ENCODE measurements at regions not wholly inside any gene's neighbourhood (a gene's known extent, or its start where the extent isn't known, plus 50 kb on each side); places are given as distances from the start of the nearest gene placed in this dataset.
"Not testable (repeated sequence)": the region's sequence is repeated elsewhere in the genome, so short reads cannot be mapped to it uniquely, and the experiment has no call there.

- no peak for DNase-seq (ENCODE audit: low spot score)
Observed at GRCh38 chr20:11682285-11682684, 235.4 kb upstream of the BTBD3 start.

GRCh38 chr20:11686195-11686594 lies 231.5 kb upstream of the BTBD3 start:
- DNase-seq (ENCODE audit: low spot score): no peak

GRCh38 chr20:11686820-11687543 lies 230.7 kb upstream of the BTBD3 start:
- no peak for DNase-seq (ENCODE audit: low spot score)

DNA sequence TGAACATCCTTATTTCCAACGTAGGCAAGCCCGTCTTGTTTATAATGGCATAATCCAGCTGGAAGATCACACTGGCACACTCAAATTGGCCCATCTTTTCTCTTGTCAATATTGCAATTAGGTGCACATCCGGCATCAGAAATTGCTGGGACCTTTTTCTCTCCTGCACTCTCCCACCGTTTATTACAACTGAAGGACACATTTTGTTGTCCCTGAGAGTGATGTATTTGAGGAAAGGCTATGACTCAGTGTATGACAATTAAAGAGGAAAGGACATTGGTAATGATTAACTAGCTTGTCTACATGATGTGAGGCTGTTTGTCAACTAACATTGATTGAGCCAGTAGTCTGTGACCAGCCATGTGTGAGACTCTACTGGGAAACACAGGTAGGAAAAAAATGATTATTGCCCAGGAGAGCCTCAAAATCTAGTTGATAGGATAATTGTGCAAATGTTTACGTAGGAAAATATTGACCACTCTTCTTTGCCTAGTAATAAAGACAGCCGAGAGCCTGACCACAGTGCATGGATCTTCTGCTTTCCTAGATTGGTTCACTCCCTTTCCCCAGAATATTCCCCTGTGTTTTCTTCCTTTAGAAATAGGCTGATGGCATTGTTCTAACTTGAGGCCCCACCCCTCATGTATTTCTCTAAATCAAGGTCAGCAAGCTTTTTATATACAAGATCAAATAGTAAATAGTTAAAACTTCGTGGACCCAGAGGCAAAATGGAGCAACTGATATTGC lies 230.0 kb upstream of the BTBD3 start:
- no peak for DNase-seq (ENCODE audit: low spot score)

DNA sequence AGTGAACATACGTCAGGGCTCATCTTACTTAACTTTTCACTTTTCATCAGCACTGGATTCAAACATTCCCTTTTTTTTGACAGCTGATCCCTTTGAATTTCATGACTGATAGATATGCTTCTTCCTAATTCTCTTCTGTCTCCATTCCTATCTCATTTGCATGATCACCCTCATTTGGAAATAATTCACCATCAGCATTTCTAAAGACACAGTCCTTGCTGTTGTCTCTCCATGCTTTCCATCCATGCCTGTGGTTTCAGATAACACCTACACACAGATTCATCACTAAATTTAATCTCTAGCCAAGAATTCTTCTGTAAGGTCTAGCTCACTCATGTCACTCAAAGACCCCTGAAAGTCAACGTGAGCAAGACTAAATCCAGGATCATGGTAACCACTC lies 228.4 kb upstream of the BTBD3 start:
- no peak for DNase-seq (ENCODE audit: low spot score)

GRCh38 chr20:11691766-11692165 lies 225.9 kb upstream of the BTBD3 start:
- no peak for DNase-seq (ENCODE audit: low spot score)

DNA sequence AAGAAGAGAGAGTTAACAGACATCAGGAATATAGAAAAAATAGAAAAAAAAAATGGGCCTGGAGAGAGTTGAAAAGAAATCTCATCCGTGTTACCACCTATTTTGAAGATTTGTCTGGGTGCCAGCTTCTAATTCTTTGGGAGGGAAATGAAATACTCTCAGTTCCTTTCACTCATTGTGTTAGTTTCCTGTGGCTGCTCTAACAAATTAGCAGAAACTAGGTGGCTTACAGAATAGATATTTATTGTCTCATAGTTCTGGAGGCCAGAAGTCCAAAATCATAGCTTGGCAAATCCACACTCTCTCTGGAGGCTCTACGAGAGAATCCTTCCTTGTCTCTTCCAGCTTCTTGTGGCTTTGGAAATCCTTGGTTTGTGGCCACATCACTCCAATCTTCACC lies 225.1 kb upstream of the BTBD3 start:
- DNase-seq (ENCODE audit: low spot score): no peak

DNA sequence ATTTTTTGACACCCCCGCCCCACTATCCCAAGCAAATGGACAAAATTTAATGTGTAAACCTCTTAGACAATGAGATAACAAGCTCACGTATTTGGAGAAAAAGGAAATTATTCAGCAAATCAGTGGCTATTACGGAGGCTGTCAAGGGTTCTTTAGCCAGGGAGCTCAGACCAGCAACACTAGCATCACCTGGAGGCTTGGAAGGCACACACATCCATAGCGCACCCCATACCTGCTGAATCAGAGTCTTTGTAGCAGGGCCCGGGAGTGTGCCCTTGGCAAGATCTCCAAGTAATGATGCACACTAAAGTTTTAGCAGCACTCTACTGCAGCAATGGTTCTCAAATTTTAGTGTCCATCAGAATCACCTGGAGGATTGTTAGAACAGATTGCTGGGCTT lies 223.2 kb upstream of the BTBD3 start:
- DNase-seq (ENCODE audit: low spot score): no peak

DNA sequence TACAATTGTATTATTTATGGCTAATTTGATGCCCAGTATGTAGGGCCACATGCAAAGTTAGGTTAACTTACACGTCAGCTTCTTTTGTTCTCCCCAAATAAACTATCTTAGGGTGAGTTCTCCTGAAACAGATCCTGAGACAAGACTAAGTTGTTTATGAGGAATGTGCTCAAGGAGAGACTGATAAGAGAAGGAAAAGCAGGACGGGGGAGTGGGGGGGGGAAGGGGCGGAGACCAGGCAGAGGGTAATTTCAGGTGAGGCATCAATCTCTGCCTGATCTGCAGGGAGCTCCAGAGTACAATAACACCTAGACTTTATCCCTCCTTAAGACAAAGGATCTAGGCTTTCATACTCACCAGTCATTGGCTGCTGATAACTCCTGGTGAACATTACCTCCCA lies 220.6 kb upstream of the BTBD3 start:
- no peak for DNase-seq (ENCODE audit: low spot score)

GRCh38 chr20:11697646-11698045 lies 220.0 kb upstream of the BTBD3 start:
- DNase-seq (ENCODE audit: low spot score): no peak

DNA sequence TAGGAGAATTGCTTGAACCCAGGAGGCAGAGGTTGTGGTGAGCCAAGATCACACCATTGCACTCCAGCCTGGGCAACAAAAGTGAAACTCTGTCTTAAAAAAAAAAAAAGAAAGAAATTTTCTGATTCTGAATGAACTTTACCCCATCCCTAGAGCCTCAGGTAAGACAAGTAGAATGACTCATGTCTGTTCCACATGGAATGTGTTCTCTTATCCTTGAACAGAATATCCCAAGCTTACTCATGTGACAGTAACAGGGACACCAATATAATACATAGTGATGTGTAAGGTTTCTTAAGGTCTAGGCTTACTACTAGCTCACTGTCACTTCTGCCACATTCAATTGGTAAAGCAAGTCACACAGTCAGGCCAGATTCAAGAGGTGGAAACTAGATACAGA lies 219.6 kb upstream of the BTBD3 start:
- DNase-seq (ENCODE audit: low spot score): no peak

DNA sequence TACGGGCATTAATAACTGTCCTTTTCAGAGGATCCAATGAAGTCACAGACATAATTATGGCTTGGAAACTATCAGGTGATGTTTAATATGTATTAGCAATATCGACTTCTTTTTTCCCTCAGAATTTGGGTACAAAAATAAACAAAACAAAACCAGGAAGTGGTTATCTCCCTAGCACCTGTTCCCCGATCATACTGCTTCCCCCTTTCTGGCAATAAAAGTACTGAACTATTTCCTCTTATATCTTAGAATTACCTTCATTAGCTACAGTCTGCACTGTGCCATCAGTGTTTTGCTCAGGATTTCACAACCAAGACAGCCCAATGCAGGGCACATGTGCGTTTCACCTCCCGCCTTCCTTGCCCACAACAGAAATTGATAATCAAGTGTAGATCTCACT lies 216.9 kb upstream of the BTBD3 start:
- DNase-seq (ENCODE audit: low spot score): no peak

DNA sequence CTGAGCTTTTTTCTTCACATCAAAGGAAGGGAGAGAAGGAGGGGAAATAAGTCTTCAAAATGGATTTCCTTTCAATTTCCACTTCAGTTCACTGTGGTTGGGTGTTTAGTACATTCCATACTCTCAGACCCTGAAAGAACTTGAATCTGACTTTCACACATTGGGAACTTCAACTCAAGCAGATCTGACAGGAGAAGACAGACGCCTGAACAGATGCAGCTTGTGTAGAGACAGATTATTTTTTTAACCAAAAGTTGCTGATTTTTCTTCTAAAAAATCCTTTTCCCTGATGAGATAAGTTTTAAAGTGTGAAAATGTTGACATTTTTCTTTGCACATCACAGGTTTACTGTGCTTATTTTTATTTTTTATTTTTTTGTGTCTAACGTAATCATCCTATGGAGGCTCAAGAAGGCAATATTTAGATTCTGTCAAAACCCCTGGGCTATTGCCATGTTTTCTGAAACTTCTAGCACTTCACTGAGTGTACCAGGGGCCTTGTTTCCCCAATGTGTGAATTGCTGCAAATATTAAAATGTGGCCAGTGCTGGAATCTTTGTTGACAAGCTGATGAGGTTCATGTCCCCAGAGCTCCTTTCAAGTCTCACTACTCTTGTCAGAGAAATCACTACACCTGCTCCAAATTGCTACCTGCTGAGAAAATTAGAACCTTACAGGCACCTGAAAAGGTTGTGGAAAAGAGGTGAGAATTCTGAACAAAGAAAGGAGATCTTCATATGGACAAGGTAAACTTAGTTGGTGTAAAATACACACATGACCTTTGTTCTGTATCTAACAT lies 214.8 kb upstream of the BTBD3 start:
- no peak for DNase-seq (ENCODE audit: low spot score)

DNA sequence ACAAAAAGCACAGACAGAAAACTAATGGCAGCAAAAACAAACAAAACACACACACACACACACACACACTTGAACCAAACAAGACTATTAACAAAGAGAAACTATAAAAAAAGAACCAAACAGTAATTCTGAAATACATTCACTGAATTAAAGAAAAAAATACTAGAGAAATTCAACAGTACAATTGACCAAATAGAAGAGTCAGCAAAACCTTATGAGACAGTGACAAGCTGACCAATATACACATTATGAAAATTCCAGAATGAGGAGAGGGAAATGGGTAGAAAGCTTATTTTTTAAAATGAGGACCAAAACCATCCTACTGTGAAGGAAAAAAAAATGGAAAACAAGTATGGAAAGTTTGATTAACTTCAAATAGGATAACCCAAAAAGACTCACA lies 212.2 kb upstream of the BTBD3 start:
- no peak for DNase-seq (ENCODE audit: low spot score)

GRCh38 chr20:11708223-11708622 lies 209.5 kb upstream of the BTBD3 start:
- not testable (repeated sequence) for DNase-seq (ENCODE audit: low spot score)

DNA sequence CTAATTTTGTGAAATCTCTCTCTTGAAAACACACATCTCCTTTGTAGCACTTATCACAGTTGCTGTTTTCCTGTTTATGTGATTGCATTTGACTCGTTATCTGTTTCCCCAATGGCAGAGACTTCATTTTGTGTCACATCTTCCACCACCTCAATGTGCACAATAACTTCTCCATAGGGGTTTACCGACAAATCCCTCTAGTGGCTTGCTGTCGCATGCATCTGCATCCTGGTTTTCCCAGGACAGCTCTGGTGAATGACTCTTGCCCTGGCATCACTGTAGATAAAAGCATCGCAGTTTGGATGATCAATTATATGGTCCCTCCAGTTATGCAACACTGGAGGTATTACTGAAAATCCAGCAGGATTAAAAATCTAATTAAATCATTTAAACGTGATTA lies 206.5 kb upstream of the BTBD3 start:
- DNase-seq (ENCODE audit: low spot score): no peak

DNA sequence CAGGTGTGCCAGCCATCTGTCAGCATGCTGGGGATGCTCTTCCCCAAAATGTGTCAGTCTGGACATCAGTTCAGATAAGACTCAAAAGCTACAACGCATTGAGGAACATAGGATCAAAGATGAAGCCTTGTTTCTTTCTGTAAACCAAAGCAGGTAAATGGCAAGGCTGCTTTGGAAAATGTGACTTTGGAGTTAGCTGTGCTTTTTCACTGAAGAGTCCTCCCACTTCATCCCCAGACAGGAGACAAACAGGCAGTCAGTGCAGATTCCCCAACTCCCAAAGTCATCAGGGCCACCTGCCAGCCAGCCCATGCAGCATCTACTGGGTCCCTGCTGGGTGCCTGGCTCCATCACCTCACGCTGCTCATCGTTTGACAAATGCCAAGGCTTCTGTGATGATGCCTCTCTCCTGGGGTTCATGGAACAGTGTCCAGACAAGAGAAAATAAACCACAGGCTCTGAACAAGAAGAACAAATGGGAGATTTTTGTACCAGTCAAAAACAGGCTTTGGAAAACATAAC lies 205.0 kb upstream of the BTBD3 start:
- no peak for DNase-seq (ENCODE audit: low spot score)

DNA sequence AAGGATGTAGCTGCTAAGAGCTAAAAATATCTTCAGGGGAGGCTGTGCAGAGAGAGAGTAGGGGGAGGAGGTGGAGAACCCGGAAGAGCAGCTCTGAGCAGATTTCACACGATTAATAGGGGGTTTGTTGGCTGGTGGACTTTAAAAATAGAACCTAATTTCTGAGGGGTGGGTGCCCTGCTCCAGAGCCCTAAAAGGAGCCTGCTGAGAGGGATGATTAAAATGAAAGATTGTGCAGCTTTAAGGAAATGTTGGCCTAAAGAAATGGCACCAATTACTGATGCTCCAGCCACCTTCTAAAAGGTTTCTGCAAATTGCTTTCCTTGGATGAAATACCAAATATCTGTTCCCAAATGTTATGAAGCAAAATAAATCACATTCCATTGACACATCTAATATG lies 202.8 kb upstream of the BTBD3 start:
- DNase-seq (ENCODE audit: low spot score): no peak

- peak; percentile 47 for DNase-seq (ENCODE audit: low spot score)
Observed at GRCh38 chr20:11716239-11716944, 201.3 kb upstream of the BTBD3 start.

DNA sequence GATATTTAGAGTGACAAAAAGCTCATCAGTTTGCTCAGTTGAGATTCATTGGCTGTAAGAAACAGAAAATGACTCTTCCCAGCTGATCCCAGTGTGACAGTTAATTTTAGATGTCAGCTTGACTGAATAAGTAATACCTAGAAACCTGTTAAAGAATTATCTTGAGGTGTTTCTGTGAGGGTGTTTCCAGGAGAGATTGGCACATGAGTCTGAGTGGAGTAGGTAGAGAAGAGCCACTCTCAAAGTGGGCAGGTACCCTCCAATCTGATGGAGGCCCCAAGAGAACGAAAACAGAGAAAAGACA lies 200.8 kb upstream of the BTBD3 start:
- DNase-seq (ENCODE audit: low spot score): no peak

- no peak for DNase-seq (ENCODE audit: low spot score)
Observed at GRCh38 chr20:11717562-11717961, 200.1 kb upstream of the BTBD3 start.

GRCh38 chr20:11718474-11719094 lies 199.1 kb upstream of the BTBD3 start:
- DNase-seq (ENCODE audit: low spot score): no peak

Measured in COLO829 (cell line).